Testis (tissue), 2 donors: ENCODE measurements at regions not wholly inside any gene's neighbourhood (a gene's known extent, or its start where the extent isn't known, plus 50 kb on each side); places are given as distances from the start of the nearest gene placed in this dataset.

Experiments
- POLR2A ChIP-seq: fragments of 450-650 bp; IDR thresholded peaks from one replicate; pipeline ENCODE4 v1.6.1; 2017; ENCODE audit warnings: antibody characterized with exemption, mild to moderate bottlenecking, moderate library complexity
- TF ChIP-seq, protein P1 (sequence below), 3 experiments: fragments of 450-650 bp in 2 of 3; fragments of 200-600 bp in 1 of 3; sonication (generic) in 1 of 3; IDR thresholded peaks; one replicate each; pipeline ENCODE4 v1.5.1; 2016 to 2019; ENCODE audit warnings: antibody characterized with exemption in 3 of 3, mild to moderate bottlenecking in 2 of 3, moderate library complexity in 1 of 3

- TF ChIP-seq, protein P1, sequence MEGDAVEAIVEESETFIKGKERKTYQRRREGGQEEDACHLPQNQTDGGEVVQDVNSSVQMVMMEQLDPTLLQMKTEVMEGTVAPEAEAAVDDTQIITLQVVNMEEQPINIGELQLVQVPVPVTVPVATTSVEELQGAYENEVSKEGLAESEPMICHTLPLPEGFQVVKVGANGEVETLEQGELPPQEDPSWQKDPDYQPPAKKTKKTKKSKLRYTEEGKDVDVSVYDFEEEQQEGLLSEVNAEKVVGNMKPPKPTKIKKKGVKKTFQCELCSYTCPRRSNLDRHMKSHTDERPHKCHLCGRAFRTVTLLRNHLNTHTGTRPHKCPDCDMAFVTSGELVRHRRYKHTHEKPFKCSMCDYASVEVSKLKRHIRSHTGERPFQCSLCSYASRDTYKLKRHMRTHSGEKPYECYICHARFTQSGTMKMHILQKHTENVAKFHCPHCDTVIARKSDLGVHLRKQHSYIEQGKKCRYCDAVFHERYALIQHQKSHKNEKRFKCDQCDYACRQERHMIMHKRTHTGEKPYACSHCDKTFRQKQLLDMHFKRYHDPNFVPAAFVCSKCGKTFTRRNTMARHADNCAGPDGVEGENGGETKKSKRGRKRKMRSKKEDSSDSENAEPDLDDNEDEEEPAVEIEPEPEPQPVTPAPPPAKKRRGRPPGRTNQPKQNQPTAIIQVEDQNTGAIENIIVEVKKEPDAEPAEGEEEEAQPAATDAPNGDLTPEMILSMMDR (IDR thresholded peaks at IDR 0.05): no peak
- TF ChIP-seq POLR2A: no peak
These were observed 64.8 kb upstream of the FLT1 start for GRCh38 chr13:28559636-28560259.
